ENCODE measurements at regions not wholly inside any gene's neighbourhood (a gene's known extent, or its start where the extent isn't known, plus 50 kb on each side); places are given as distances from the start of the nearest gene placed in this dataset.

- no peak for DNase-seq (ENCODE audit: low spot score)
Observed at GRCh38 chr1:216883518-216883917, 160.3 kb upstream of the ESRRG start.

- DNase-seq (ENCODE audit: low spot score) = no peak
Observed at GRCh38 chr1:216881695-216882094, 158.5 kb upstream of the ESRRG start.

GRCh38 chr1:216866714-216867113 is 143.5 kb upstream of the ESRRG start:
- DNase-seq (ENCODE audit: low spot score) = no peak

GRCh38 chr1:216855810-216856209 is 132.6 kb upstream of the ESRRG start:
- no peak for DNase-seq (ENCODE audit: low spot score)

GRCh38 chr1:216854836-216855484 is 131.7 kb upstream of the ESRRG start:
- DNase-seq (ENCODE audit: low spot score) = no peak

GRCh38 chr1:216851073-216851472 is 127.8 kb upstream of the ESRRG start:
- no peak for DNase-seq (ENCODE audit: low spot score)

GRCh38 chr1:216849146-216849545 is 125.9 kb upstream of the ESRRG start:
- DNase-seq (ENCODE audit: low spot score) = no peak

- DNase-seq (ENCODE audit: low spot score) = no peak
Observed at GRCh38 chr1:216847397-216848036, 124.3 kb upstream of the ESRRG start.

- DNase-seq (ENCODE audit: low spot score) = no peak
Observed at GRCh38 chr1:216846339-216846738, 123.1 kb upstream of the ESRRG start.

- peak; percentile 86 for DNase-seq (ENCODE audit: low spot score)
Observed at GRCh38 chr1:216843409-216843808, 120.2 kb upstream of the ESRRG start.

GRCh38 chr1:216841165-216841564 is 117.9 kb upstream of the ESRRG start:
- DNase-seq (ENCODE audit: low spot score) = no peak

GRCh38 chr1:216836316-216836715 is 113.1 kb upstream of the ESRRG start:
- no peak for DNase-seq (ENCODE audit: low spot score)

GRCh38 chr1:216833509-216833908 is 110.3 kb upstream of the ESRRG start:
- no peak for DNase-seq (ENCODE audit: low spot score)

GRCh38 chr1:216832192-216832591 is 109.0 kb upstream of the ESRRG start:
- DNase-seq (ENCODE audit: low spot score) = no peak

GRCh38 chr1:216830424-216831210 is 107.4 kb upstream of the ESRRG start:
- DNase-seq (ENCODE audit: low spot score) = no peak

GRCh38 chr1:216827251-216827650 is 104.0 kb upstream of the ESRRG start:
- no peak for DNase-seq (ENCODE audit: low spot score)

- DNase-seq (ENCODE audit: low spot score) = no peak
Observed at GRCh38 chr1:216826646-216827045, 103.4 kb upstream of the ESRRG start.

GRCh38 chr1:216826214-216826613 is 103.0 kb upstream of the ESRRG start:
- no peak for DNase-seq (ENCODE audit: low spot score)

GRCh38 chr1:216825557-216825956 is 102.3 kb upstream of the ESRRG start:
- DNase-seq (ENCODE audit: low spot score) = no peak

GRCh38 chr1:216824511-216824910 is 101.3 kb upstream of the ESRRG start:
- no peak for DNase-seq (ENCODE audit: low spot score)

GRCh38 chr1:216823731-216824130 is 100.5 kb upstream of the ESRRG start:
- no peak for DNase-seq (ENCODE audit: low spot score)

- DNase-seq (ENCODE audit: low spot score) = no peak
Observed at GRCh38 chr1:216822480-216822879, 99.3 kb upstream of the ESRRG start.

- no peak for DNase-seq (ENCODE audit: low spot score)
Observed at GRCh38 chr1:216820345-216820744, 97.1 kb upstream of the ESRRG start.
